MM.1S (cell line): ENCODE measurements at regions not wholly inside any gene's neighbourhood (a gene's known extent, or its start where the extent isn't known, plus 50 kb on each side); places are given as distances from the start of the nearest gene placed in this dataset.

Experiments used
- DNase-seq: peaks from one replicate; pipeline ENCODE4 v3.0.0-alpha.2; 2015
- H2AFZ ChIP-seq: fragments of 300-600 bp; sonication (generic); 2 replicates; pipeline ENCODE4 v1.6.0; 2016; ENCODE audit warnings: antibody characterized with exemption, low read length
- H3F3A ChIP-seq: fragments of 300-600 bp; sonication (generic); 2 replicates; pipeline ENCODE4 v1.6.1; 2016; ENCODE audit warnings: mild to moderate bottlenecking, antibody characterized with exemption, low read length, moderate library complexity, mixed read lengths; ENCODE audit not compliant: insufficient read depth
- H3K27ac ChIP-seq: fragments of 300-600 bp; sonication (generic); 2 replicates; pipeline ENCODE4 v1.5.1; 2016; ENCODE audit warnings: mild to moderate bottlenecking, low read length
- H3K27me3 ChIP-seq: fragments of 300-600 bp; sonication (generic); replicated peaks from 2 replicates; pipeline ENCODE4 v1.6.0; 2016; ENCODE audit warnings: low read length; ENCODE audit not compliant: insufficient read depth
- H3K36me3 ChIP-seq: fragments of 300-600 bp; sonication (generic); replicated peaks from 2 replicates; pipeline ENCODE4 v1.6.1; 2016; ENCODE audit warnings: mild to moderate bottlenecking, low read length, mixed read lengths; ENCODE audit not compliant: insufficient read depth
- H3K4me1 ChIP-seq: fragments of 300-600 bp; sonication (generic); 2 replicates; pipeline ENCODE4 v1.6.1; 2016; ENCODE audit warnings: low read length, mixed read lengths
- H3K4me2 ChIP-seq: fragments of 300-600 bp; sonication (generic); 2 replicates; pipeline ENCODE4 v1.6.0; 2016; ENCODE audit warnings: low read depth, low read length
- H3K4me3 ChIP-seq: fragments of 300-600 bp; sonication (generic); 2 replicates; pipeline ENCODE4 v1.5.1; 2016; ENCODE audit warnings: low read length, mixed read lengths
- H3K79me2 ChIP-seq: fragments of 300-600 bp; sonication (generic); 2 replicates; pipeline ENCODE4 v1.6.1; 2016; ENCODE audit warnings: mixed run types, low read length, mixed read lengths
- H3K9ac ChIP-seq: fragments of 300-600 bp; sonication (generic); 2 replicates; pipeline ENCODE4 v1.6.1; 2016; ENCODE audit warnings: low read length, mixed read lengths
- H3K9me2 ChIP-seq: fragments of 300-600 bp; sonication (generic); replicated peaks from 2 replicates; pipeline ENCODE4 v1.6.1; 2016; ENCODE audit warnings: mild to moderate bottlenecking, low read length, mixed read lengths; ENCODE audit not compliant: insufficient read depth
- H3K9me3 ChIP-seq: fragments of 300-600 bp; sonication (generic); replicated peaks from 2 replicates; pipeline ENCODE4 v1.6.1; 2016; ENCODE audit warnings: mild to moderate bottlenecking, low read length, mixed read lengths; ENCODE audit not compliant: insufficient read depth
- H4K20me1 ChIP-seq: fragments of 300-600 bp; sonication (generic); 2 replicates; pipeline ENCODE4 v1.6.1; 2016; ENCODE audit warnings: mild to moderate bottlenecking, low read length, moderate library complexity, mixed read lengths; ENCODE audit not compliant: insufficient read depth
- CTCF ChIP-seq: fragments of 300-600 bp; sonication (generic); IDR thresholded peaks from 2 replicates; pipeline ENCODE4 v1.5.1; 2016; ENCODE audit warnings: antibody characterized with exemption, low read length, mixed read lengths
- EZH2 ChIP-seq: fragments of 300-600 bp; sonication (generic); optimal IDR thresholded peaks from 2 replicates; pipeline ENCODE3; 2017; ENCODE audit warnings: low read depth, mild to moderate bottlenecking, antibody characterized with exemption, low read length, mixed read lengths
- EZH2phosphoT487 ChIP-seq: fragments of 300-600 bp; sonication (generic); IDR thresholded peaks from 2 replicates; pipeline ENCODE4 v1.6.1; 2018; ENCODE audit warnings: antibody characterized with exemption, low read length

DNA sequence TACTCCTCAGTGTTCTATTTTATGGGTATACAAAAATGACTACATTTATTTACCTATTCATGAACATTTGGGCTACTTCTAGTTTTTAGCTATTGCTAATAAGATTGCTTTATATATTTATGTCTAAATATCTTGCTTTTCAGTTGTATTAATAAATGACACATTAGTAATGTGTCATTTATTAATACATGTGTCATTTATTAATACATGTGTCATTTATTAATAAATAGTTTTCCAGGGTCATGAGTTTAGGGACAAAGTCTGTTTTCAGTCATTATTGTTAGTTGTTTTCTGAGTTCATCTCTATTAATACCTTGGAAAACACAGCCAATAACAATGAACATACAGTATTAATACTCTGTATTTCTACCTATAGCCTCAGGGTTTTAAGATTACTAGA, 1630.7 kb upstream of the IGFBP7 start:
- Histone ChIP-seq H3K9me2 (no peaks in the 10 kb centered on the region), H3K9me3 (no peaks in the 10 kb centered on the region), H3K4me1 (no peaks in the 10 kb centered on the region), H3K79me2 (no peaks in the 10 kb centered on the region), H3K36me3 (no peaks in the 10 kb centered on the region), H4K20me1 (no peaks in the 10 kb centered on the region), H2AFZ (no peak overlapping the region), H3K4me3 (no peak overlapping the region), H3K27ac (no peak overlapping the region), H3F3A (no peaks in the 10 kb centered on the region), H3K27me3 (no peaks in the 10 kb centered on the region), H3K4me2 (no peak overlapping the region), H3K9ac (no peak overlapping the region)
- DNase-seq, result no peak
- TF ChIP-seq EZH2phosphoT487 (no peak), EZH2 (no peak), CTCF (no peak)

DNA sequence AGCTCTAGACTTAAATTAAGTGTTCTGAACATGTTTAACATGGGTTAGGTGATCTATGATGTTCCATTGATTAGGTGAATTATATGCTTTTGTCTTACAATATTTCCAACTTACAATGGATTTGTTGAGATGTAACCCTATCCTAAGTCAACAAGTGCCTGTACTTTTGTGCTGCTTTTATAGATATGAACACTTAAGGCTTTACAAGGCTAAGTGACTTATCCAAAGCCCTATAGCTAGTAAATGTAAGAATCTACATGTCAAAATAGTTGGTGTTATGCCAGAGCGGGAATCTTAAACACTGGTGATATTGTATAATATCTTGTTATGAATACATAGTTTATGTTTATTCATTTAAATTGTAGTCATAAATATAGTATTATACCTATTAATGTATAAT, 1629.1 kb upstream of the IGFBP7 start:
- no peak overlapping the region for H3K9ac ChIP-seq
- H3K27me3 ChIP-seq, result no peaks in the 10 kb centered on the region
- no peaks in the 10 kb centered on the region for H3K9me3 ChIP-seq
- H3K4me3 ChIP-seq, result no peak overlapping the region
- H3K4me2 ChIP-seq, result no peak overlapping the region
- H2AFZ ChIP-seq, result no peak overlapping the region
- no peak overlapping the region for H3K27ac ChIP-seq
- no peaks in the 10 kb centered on the region for H3K36me3 ChIP-seq
- no peak for DNase-seq
- H3K4me1 ChIP-seq, result 0 out of 2 replicates have a peak, but pooled peaks cover 4% of the 10 kb centered on the region
- H3F3A ChIP-seq, result no peaks in the 10 kb centered on the region
- H4K20me1 ChIP-seq, result no peaks in the 10 kb centered on the region
- no peaks in the 10 kb centered on the region for H3K79me2 ChIP-seq
- no peaks in the 10 kb centered on the region for H3K9me2 ChIP-seq
- no peak for TF ChIP-seq EZH2phosphoT487
- no peak for TF ChIP-seq EZH2
- TF ChIP-seq CTCF, result no peak

GRCh38 chr4:58738375-58738774, 1628.2 kb upstream of the IGFBP7 start:
- Histone ChIP-seq H3K9ac (no peak overlapping the region), H4K20me1 (no peaks in the 10 kb centered on the region), H3K9me2 (no peaks in the 10 kb centered on the region), H3K9me3 (no peaks in the 10 kb centered on the region), H3K27ac (no peak overlapping the region), H3K4me3 (no peak overlapping the region), H3K4me1 (0 out of 2 replicates have a peak, but pooled peaks cover 8% of the 10 kb centered on the region), H3K27me3 (no peaks in the 10 kb centered on the region), H3K4me2 (no peak overlapping the region), H3K36me3 (no peaks in the 10 kb centered on the region), H3F3A (no peaks in the 10 kb centered on the region; the same call in 1 of the 2 replicates), H2AFZ (no peak overlapping the region), H3K79me2 (no peaks in the 10 kb centered on the region)
- TF ChIP-seq EZH2 (no peak), EZH2phosphoT487 (no peak), CTCF (no peak)
- DNase-seq, result no peak
